BLaER1 (cell line): ENCODE measurements at regions not wholly inside any gene's neighbourhood (a gene's known extent, or its start where the extent isn't known, plus 50 kb on each side); places are given as distances from the start of the nearest gene placed in this dataset.

Experiments
- H3K27ac ChIP-seq: shearing (Covaris generic); formaldehyde crosslinking; 2 replicates; pipeline ENCODE4 v1.8.1; 2022
- H3K27me3 ChIP-seq: shearing (Covaris generic); formaldehyde crosslinking; 2 replicates; pipeline ENCODE4 v1.8.1; 2022
- H3K36me3 ChIP-seq: shearing (Covaris generic); formaldehyde crosslinking; 2 replicates; pipeline ENCODE4 v1.8.1; 2022
- H3K4me1 ChIP-seq: shearing (Covaris generic); formaldehyde crosslinking; 2 replicates; pipeline ENCODE4 v1.8.1; 2022
- H3K4me2 ChIP-seq: shearing (Covaris generic); formaldehyde crosslinking; 2 replicates; pipeline ENCODE4 v1.8.1; 2022
- H3K4me3 ChIP-seq: shearing (Covaris generic); formaldehyde crosslinking; 2 replicates; pipeline ENCODE4 v1.8.1; 2022
- H3K9ac ChIP-seq: shearing (Covaris generic); formaldehyde crosslinking; 2 replicates; pipeline ENCODE4 v1.8.1; 2022
- H3K9me3 ChIP-seq: shearing (Covaris generic); formaldehyde crosslinking; 2 replicates; pipeline ENCODE4 v1.8.1; 2022
- H4K20me1 ChIP-seq: shearing (Covaris generic); formaldehyde crosslinking; 2 replicates; pipeline ENCODE4 v1.8.1; 2022
- Cebpa-rat ChIP-seq: shearing (Covaris generic); IDR thresholded peaks from 2 replicates; pipeline ENCODE4 v1.8.1; 2022

DNA sequence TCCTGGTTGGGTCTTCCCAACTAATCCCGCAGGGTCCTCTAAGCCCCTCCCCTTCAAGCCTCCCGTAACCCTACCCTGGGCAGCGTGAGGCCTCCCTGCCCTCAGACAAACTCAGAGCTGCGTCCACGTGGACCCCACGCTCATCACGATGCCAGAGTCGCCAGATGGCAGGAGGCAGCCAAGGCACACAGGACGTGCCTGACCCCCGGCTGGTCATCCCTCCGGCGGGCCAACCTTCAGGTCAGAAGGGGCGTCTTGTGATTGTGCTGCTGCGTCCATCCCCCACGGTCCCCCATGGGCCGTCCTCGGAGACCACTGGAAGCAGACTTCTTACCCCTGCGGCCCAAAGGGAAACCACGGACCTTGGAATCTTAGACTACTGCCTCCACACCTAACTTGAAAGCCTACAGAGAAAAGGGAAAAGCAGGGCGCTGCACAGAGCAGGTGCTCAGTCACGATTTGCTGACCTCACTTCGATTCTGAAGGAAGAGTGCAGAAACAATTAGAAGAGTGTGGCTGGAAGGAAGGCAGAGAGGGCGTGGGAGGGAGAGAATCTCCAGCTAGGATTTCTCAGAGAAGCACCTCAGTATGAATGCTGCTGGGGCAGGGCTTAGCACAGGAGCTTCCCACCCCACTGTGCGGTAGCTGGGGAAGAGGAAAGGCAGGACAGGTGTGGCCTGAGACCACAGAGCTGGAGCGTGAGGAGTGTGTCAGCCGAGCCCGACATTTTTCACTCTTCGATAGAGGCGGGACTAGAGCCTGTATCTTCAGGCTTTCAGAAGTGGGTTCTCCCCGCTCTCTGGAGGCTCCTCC, 174.8 kb downstream of the ERCC6L2 start:
- Histone ChIP-seq H3K27me3 (no peaks in the 10 kb centered on the region), H3K27ac (peak overlapping the region; percentile 90), H3K36me3 (no peaks in the 10 kb centered on the region), H3K4me3 (peak overlapping the region; percentile 53; the same call in 1 of the 2 replicates), H3K9me3 (peaks cover 34% of the 10 kb centered on the region), H3K4me2 (peak overlapping the region; percentile 94), H3K4me1 (peaks cover 44% of the 10 kb centered on the region), H4K20me1 (no peaks in the 10 kb centered on the region), H3K9ac (no peak overlapping the region)
- TF ChIP-seq Cebpa-rat = no peak

DNA sequence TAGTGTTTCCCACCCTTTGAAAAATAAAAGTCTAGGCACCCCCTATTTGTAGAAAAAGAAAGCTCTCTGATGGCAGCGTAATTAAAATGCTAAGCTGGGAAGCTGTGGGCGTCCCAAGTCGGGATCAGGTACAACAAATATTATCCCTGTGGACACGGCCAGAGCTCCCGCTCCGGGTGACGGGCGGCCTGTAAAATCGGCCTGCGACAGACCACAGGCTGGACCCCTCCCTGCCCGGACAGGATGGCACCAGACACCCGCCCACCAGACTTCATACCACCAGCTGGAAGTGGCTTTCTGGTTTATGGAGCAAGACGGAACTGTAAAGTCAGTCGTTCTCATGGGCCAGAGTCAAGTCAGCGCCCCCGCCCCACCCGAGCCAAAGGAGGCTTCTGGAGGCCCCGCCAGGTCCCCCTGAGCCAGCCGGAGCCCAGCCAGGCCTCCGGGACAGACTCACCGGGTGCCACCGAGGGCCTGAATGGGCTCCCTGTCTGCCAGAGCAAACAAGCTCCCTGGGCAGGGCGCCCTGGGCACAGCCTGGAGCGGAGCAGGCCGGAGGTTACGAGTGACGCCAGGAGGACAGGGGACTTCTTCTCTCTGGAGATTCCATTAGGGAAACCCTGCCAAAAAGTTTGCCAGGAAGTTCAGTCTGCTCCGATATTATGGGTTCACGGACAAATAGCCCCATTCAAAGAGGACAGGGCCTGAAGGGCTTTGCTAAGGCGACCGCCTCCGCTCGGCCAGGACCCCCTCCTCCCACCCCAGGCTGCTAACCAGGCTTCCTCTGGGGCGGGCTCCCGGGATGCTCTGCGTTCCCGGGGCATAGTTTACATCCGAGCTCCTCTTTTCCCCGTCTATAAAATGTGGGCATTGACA, 173.7 kb downstream of the ERCC6L2 start:
- H3K36me3 ChIP-seq = no peaks in the 10 kb centered on the region
- H3K4me3 ChIP-seq = peak overlapping the region; percentile 53
- peaks cover 44% of the 10 kb centered on the region for H3K4me1 ChIP-seq
- H4K20me1 ChIP-seq = no peaks in the 10 kb centered on the region
- no peak for TF ChIP-seq Cebpa-rat
- no peaks in the 10 kb centered on the region for H3K27me3 ChIP-seq
- H3K27ac ChIP-seq = peak overlapping the region; percentile 90
- H3K9me3 ChIP-seq = peaks cover 26% of the 10 kb centered on the region
- H3K9ac ChIP-seq = peak overlapping the region; percentile 71
- peak overlapping the region; percentile 94 for H3K4me2 ChIP-seq

DNA sequence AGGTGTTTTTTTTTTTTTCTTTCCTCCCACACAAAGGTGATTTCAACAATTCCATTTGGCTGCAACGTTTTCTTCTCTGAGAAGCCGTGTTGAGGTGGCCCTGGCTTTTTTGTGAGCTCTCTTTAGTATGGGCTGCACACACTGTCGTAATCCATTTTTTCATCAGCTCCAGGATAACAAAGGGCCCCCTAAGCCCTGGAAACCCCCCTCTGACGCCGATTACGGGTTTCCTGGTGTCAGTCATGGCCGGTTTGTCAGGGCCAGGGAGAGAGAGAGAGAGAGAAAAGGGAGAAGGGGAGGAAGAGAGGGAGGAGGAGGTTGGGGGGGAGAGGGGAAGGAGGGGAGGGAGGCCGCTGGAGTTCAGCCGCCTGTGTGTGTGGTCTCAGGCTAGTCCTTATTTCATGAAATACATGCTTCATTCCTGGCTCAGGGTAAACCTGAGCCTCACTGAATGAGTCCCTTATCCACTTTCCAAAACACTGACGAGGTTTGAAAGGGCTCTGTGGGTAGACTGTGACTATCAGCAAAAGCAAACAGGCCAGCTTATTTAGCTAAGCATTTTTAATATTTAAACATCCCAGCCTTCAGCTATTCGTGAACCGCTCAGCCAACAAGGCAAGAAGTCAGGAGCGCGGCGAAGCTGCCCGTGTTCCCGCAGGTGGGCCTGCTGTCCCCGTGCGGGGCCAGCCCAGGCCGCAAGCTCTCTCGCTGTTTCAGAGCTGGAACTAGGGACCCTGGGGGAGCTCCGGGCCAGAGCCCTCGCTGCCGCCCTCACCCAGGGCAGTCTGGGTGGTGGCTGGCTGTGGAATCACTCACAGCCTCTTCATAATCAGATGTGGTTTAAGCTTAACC, 172.8 kb downstream of the ERCC6L2 start:
- peak overlapping the region; percentile 94 for H3K4me2 ChIP-seq
- TF ChIP-seq Cebpa-rat = no peak
- H3K9ac ChIP-seq = peak overlapping the region; percentile 71
- H4K20me1 ChIP-seq = no peaks in the 10 kb centered on the region
- H3K36me3 ChIP-seq = no peaks in the 10 kb centered on the region
- H3K4me1 ChIP-seq = peaks cover 44% of the 10 kb centered on the region
- H3K27me3 ChIP-seq = no peaks in the 10 kb centered on the region
- peak overlapping the region; percentile 90 for H3K27ac ChIP-seq
- peaks cover 18% of the 10 kb centered on the region for H3K9me3 ChIP-seq
- H3K4me3 ChIP-seq = peak overlapping the region; percentile 53

DNA sequence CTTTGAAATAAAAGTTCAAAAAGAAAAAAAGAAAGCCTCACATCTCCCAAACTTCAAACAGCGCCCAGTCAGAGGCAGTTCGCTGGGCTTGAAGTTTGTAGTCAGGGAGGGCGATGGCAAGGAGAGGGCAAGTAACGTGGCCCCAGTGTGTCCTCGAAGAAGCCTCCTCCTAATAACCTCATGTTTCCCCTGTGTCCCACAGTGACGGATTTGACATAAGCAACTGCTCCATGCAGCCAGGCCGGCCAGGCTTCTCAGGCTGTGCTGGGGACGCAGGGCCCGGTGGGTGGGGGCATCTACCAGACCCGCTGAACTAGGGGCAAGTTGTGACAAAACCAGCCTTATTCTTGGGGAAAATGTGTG, 172.2 kb downstream of the ERCC6L2 start:
- TF ChIP-seq Cebpa-rat = no peak
- H3K36me3 ChIP-seq = no peaks in the 10 kb centered on the region
- H3K9me3 ChIP-seq = peaks cover 18% of the 10 kb centered on the region
- no peaks in the 10 kb centered on the region for H4K20me1 ChIP-seq
- peak overlapping the region; percentile 90 for H3K27ac ChIP-seq
- H3K4me1 ChIP-seq = peaks cover 44% of the 10 kb centered on the region
- 0 out of 2 replicates have a peak overlapping the region, but pooled peaks have one; percentile 53 for H3K4me3 ChIP-seq
- H3K4me2 ChIP-seq = peak overlapping the region; percentile 94
- H3K27me3 ChIP-seq = no peaks in the 10 kb centered on the region
- peak overlapping the region; percentile 71; the same call in 1 of the 2 replicates for H3K9ac ChIP-seq

DNA sequence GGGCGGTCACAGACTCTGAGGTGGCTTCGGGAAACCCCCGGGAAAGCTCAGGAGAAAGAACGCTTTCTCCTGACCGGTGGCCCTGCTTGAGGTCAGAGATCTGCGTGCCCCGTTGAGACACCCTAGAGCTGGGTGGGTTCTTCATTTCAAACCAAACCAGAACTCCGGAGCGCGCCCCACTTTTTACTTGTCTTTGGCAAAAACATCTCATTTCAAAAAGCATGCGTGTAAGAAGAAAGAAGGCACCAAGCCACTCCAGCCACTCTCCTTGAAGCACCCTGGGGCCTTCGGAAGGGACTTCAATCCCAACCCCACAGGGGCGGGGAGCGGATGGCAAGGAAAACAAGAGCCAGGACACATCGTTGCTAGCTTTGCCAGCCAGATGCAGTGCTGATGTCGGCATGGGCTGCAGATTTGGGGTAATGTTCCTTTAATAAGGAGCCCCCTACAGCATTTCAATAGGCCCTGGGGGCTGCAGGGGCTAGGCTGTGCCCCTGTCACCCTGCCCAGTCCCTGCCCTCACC, 171.7 kb downstream of the ERCC6L2 start:
- Histone ChIP-seq H3K4me3 (no peak overlapping the region), H3K4me1 (peaks cover 44% of the 10 kb centered on the region), H4K20me1 (no peaks in the 10 kb centered on the region), H3K36me3 (no peaks in the 10 kb centered on the region), H3K4me2 (peak overlapping the region; percentile 94), H3K27ac (peak overlapping the region; percentile 90), H3K27me3 (no peaks in the 10 kb centered on the region), H3K9ac (peak overlapping the region; percentile 71; the same call in 1 of the 2 replicates), H3K9me3 (peaks cover 18% of the 10 kb centered on the region)
- TF ChIP-seq Cebpa-rat = no peak

DNA sequence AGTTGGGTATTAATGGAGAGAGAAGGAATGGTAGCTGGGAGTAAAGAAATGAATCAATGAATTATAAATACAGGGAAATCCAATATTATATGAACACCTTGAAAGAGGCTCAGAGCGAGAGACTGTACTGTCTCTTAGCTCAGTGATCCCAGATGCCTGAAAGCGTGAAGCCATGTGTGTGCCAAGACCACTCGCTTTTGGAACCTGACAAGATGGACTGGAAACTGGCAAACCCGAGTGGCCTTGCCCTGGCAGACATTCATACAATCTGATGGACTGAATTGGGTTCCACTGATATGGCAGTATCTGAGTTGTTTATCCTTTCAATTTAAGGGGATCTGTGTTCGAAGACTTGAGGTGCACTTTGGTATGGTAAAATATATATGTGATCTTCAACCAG, 170.3 kb downstream of the ERCC6L2 start:
- H3K4me2 ChIP-seq = no peak overlapping the region
- H3K4me3 ChIP-seq = no peak overlapping the region
- H3K27ac ChIP-seq = no peak overlapping the region
- H3K36me3 ChIP-seq = no peaks in the 10 kb centered on the region
- H3K9ac ChIP-seq = no peak overlapping the region
- no peaks in the 10 kb centered on the region for H3K27me3 ChIP-seq
- no peak for TF ChIP-seq Cebpa-rat
- peaks cover 7% of the 10 kb centered on the region for H3K9me3 ChIP-seq
- peaks cover 42% of the 10 kb centered on the region for H3K4me1 ChIP-seq
- H4K20me1 ChIP-seq = no peaks in the 10 kb centered on the region

DNA sequence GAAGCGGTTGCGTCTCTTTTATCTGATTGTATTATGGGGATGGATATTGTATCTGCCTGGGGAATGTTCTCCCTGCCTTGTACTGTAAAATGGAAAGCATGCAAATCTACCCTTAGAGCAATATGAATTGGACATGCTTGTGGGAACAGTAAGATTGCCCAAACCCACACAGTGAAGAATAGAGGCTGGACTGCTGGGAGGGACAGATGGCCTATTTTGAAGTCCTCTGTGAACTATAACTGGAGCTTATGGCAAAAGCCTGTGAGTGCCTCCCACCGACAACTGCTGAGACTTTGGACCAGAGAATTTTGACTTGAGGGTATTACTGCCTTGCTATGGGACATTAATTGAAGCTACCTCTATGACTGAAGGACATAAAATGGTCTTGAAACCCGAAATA, 168.9 kb downstream of the ERCC6L2 start:
- TF ChIP-seq Cebpa-rat = no peak
- Histone ChIP-seq H4K20me1 (no peaks in the 10 kb centered on the region), H3K9me3 (peaks cover 6% of the 10 kb centered on the region; the same call in 1 of the 2 replicates), H3K4me1 (peaks cover 28% of the 10 kb centered on the region), H3K27me3 (no peaks in the 10 kb centered on the region), H3K27ac (no peak overlapping the region), H3K4me3 (no peak overlapping the region), H3K9ac (no peak overlapping the region), H3K36me3 (no peaks in the 10 kb centered on the region), H3K4me2 (no peak overlapping the region)

DNA sequence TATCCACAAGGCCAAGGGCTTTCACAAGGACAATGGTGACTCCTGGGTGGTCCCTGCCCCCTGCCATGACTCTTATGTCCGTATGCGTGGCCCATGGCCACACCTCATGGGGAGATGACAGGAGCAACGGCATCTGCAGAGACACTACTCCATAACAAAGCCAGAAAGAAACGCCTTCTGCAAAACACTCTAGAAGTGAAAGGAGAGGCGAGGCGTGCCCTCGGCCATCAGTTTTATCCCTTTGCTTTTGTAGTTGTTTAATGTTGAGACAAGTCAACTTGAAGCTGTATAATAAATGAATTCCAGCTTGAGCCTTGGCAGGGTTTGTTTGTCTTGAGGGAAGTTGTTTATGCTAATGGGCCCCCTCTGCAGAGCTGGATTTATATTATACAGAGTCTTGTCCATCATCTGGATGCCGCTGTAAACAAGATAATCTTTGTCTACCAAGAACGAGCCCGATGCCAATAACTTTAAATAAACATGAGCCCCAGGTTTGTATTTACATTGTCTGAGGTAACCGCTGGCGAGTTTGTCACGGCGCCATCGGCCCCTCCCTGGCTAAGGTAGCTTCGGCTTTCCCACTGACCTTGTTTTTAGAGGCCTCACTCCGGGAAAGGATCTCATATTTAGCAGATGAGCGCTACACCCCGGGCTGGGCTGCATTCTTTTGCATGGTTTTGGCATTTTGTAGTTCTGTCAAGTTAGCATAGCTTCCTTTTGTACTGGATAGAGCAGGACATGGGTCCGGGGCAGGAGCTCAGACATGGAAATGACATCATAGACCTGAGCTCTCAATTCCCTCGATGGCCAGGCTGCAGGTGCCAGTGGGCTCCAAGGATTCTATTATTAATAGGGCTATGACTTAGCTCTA, 165.3 kb downstream of the ERCC6L2 start:
- no peak overlapping the region for H3K4me3 ChIP-seq
- H3K36me3 ChIP-seq = no peaks in the 10 kb centered on the region
- H3K9me3 ChIP-seq = peaks cover 35% of the 10 kb centered on the region
- H3K27me3 ChIP-seq = no peaks in the 10 kb centered on the region
- no peak for TF ChIP-seq Cebpa-rat
- H3K4me2 ChIP-seq = no peak overlapping the region
- H3K4me1 ChIP-seq = no peaks in the 10 kb centered on the region
- no peak overlapping the region for H3K9ac ChIP-seq
- H4K20me1 ChIP-seq = no peaks in the 10 kb centered on the region
- no peak overlapping the region for H3K27ac ChIP-seq
